ENCODE measurements at regions not wholly inside any gene's neighbourhood (a gene's known extent, or its start where the extent isn't known, plus 50 kb on each side); places are given as distances from the start of the nearest gene placed in this dataset.

DNA sequence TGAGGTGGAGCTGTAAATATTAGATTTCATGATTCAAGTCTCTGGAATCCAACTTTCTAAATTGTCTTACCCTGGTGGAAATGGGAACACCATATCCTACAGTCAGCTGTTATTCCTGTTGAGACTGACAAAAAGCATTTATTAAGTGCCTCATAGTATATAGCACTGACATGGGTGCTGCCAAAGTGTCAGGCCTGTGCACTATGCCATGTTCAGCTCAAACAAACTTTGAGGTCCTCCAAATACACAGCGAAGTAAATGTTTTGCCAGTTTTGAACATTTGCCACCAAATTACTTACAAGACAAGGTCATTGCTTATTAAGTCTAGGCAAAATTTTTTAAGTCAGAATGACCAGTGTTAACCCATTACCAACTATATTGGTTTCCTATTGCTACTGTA is 162.9 kb upstream of the SLC25A13 start:
- TF ChIP-seq, protein P1, sequence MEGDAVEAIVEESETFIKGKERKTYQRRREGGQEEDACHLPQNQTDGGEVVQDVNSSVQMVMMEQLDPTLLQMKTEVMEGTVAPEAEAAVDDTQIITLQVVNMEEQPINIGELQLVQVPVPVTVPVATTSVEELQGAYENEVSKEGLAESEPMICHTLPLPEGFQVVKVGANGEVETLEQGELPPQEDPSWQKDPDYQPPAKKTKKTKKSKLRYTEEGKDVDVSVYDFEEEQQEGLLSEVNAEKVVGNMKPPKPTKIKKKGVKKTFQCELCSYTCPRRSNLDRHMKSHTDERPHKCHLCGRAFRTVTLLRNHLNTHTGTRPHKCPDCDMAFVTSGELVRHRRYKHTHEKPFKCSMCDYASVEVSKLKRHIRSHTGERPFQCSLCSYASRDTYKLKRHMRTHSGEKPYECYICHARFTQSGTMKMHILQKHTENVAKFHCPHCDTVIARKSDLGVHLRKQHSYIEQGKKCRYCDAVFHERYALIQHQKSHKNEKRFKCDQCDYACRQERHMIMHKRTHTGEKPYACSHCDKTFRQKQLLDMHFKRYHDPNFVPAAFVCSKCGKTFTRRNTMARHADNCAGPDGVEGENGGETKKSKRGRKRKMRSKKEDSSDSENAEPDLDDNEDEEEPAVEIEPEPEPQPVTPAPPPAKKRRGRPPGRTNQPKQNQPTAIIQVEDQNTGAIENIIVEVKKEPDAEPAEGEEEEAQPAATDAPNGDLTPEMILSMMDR (IDR thresholded peaks at IDR 0.05): no peak
- TF ChIP-seq POLR2A (IDR thresholded peaks at IDR 0.05) (no peak), POLR2AphosphoS5 (IDR thresholded peaks at IDR 0.05) (no peak), EP300 (IDR thresholded peaks at IDR 0.05) (no peak)
